Body of pancreas (tissue), 4 donors: ENCODE measurements at regions not wholly inside any gene's neighbourhood (a gene's known extent, or its start where the extent isn't known, plus 50 kb on each side); places are given as distances from the start of the nearest gene placed in this dataset.

Experiments used
- ATAC-seq: fragments of 150-250 bp; one replicate; pipeline ENCODE4 v1.9.1; 2016
- DNase-seq, 4 donors: peaks; one replicate each; pipeline ENCODE4 v3.0.0-alpha.2; 2019
- H3K27ac ChIP-seq, 4 donors: fragments of 200-600 bp; sonication (generic); 1 replicate in 3 of 4; 2 replicates in 1 of 4; pipeline versions ENCODE4 v1.5.1 to v1.6.1; 2016 to 2019; ENCODE audit warnings: mild to moderate bottlenecking in 1 of 4, mixed read lengths in 1 of 4, moderate library complexity in 1 of 4
- H3K27me3 ChIP-seq, 2 donors: fragments of 200-600 bp; sonication (generic); one replicate each; pipeline ENCODE4 v1.6.0; 2016; ENCODE audit warnings: mild to moderate bottlenecking in 1 of 2
- H3K36me3 ChIP-seq, 2 donors: fragments of 200-600 bp; sonication (generic); replicated peaks in 1 of 2; 2 replicates each; pipeline ENCODE4 v1.5.1; 2016; ENCODE audit warnings: low read depth in 2 of 2; ENCODE audit not compliant: insufficient read depth in 1 of 2
- H3K4me1 ChIP-seq: fragments of 200-600 bp; sonication (generic); one replicate; pipeline ENCODE4 v1.6.0; 2016
- H3K4me3 ChIP-seq, 2 donors: fragments of 200-600 bp; sonication (generic); 1 replicate in 1 of 2; 2 replicates in 1 of 2; pipeline ENCODE4 v1.5.1; 2016 to 2019
- H3K9me3 ChIP-seq, 3 donors: fragments of 200-600 bp; sonication (generic); 1 replicate in 2 of 3; 2 replicates in 1 of 3; pipeline ENCODE4 v1.5.1; 2016
- POLR2A ChIP-seq, 3 donors: fragments of 450-650 bp; IDR thresholded peaks; one replicate each; pipeline ENCODE4 v1.6.1; 2016; ENCODE audit warnings: antibody characterized with exemption in 3 of 3, mild to moderate bottlenecking in 2 of 3
- WGBS, 2 donors: methylation state at CpG; one replicate each; pipeline ENCODE4 v1.1.5; 2017; 5-methylcytosine and 5-hydroxymethylcytosine counted together
- intact Hi-C: fragments of 100-400 bp; cut with DNase I; formaldehyde crosslinking; loops from one replicate; pipeline ENCODE4 v1.15.1; 2023
- TF ChIP-seq, protein P1 (sequence below), 7 experiments: fragments of 450-650 bp in 4 of 7; fragments of 200-600 bp in 3 of 7; sonication (generic) in 3 of 7; IDR thresholded peaks; one replicate each; pipeline ENCODE4 v1.5.1; 2016 to 2019; ENCODE audit warnings: antibody characterized with exemption in 7 of 7

DNA sequence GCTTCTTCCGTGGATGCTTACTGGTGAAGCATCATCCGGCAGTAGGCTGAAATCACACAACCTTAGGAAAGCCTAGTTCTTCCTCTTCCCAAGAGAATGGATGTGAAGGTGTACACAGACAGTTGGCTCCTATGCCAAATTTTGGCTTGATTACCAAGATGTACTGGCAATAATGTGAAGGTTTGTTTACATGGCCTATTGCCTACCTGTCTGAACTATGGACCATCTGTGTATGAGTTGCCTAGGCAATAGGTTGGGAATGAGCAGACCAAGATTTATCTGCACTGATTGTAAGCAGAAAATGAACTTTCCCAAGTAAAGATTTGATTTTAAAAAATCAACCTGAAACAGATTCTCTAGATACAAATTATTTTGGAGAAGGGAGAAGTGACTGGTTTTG lies 325.9 kb upstream of the SORCS1 start:
- Histone ChIP-seq H3K36me3 (no peaks in the 10 kb centered on the region), H3K27ac (no peak overlapping the region), H3K9me3 (no peaks in the 10 kb centered on the region), H3K27me3 (no peaks in the 10 kb centered on the region), H3K4me1 (no peaks in the 10 kb centered on the region), H3K4me3 (no peak overlapping the region)
- WGBS, 2 donors, result 85 to 91% methylated on average over 2 of the region's 2 CpGs
- TF ChIP-seq, protein P1, sequence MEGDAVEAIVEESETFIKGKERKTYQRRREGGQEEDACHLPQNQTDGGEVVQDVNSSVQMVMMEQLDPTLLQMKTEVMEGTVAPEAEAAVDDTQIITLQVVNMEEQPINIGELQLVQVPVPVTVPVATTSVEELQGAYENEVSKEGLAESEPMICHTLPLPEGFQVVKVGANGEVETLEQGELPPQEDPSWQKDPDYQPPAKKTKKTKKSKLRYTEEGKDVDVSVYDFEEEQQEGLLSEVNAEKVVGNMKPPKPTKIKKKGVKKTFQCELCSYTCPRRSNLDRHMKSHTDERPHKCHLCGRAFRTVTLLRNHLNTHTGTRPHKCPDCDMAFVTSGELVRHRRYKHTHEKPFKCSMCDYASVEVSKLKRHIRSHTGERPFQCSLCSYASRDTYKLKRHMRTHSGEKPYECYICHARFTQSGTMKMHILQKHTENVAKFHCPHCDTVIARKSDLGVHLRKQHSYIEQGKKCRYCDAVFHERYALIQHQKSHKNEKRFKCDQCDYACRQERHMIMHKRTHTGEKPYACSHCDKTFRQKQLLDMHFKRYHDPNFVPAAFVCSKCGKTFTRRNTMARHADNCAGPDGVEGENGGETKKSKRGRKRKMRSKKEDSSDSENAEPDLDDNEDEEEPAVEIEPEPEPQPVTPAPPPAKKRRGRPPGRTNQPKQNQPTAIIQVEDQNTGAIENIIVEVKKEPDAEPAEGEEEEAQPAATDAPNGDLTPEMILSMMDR (IDR thresholded peaks at IDR 0.05), result no peak
- no peak for TF ChIP-seq POLR2A (IDR thresholded peaks at IDR 0.05)
- no peak for ATAC-seq
- DNase-seq, result no peak
- intact Hi-C loops, result no loop called here

DNA sequence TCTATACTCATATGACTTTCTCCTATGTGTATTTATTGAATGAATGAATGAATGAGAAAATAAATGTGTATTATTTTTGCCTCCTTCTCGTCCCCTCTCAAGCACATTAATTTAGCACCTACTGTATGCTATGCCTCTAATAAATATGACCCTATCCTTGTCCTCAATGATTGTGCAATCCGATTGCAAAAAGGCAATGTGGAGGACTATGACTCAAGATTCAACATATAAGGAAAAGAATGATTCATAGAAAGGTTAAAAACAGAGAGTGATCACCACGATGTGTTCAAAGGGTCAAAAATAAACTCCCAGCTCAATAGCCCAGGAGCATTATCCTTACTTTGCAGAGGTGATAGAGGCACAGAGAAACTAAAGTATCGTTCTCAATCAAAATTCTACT lies 322.8 kb upstream of the SORCS1 start:
- H3K36me3 ChIP-seq, result no peaks in the 10 kb centered on the region
- ATAC-seq (no peak), DNase-seq (no peak)
- H3K27me3 ChIP-seq, result no peaks in the 10 kb centered on the region
- no peak overlapping the region for H3K4me3 ChIP-seq
- H3K4me1 ChIP-seq, result no peaks in the 10 kb centered on the region
- no peak for TF ChIP-seq POLR2A (IDR thresholded peaks at IDR 0.05)
- TF ChIP-seq, protein P1 (IDR thresholded peaks at IDR 0.05), result no peak
- no peak overlapping the region for H3K27ac ChIP-seq
- WGBS, 2 donors, result 59 to 64% methylated on average over 4 of the region's 4 CpGs
- intact Hi-C loops, result no loop called here
- H3K9me3 ChIP-seq, result no peaks in the 10 kb centered on the region

DNA sequence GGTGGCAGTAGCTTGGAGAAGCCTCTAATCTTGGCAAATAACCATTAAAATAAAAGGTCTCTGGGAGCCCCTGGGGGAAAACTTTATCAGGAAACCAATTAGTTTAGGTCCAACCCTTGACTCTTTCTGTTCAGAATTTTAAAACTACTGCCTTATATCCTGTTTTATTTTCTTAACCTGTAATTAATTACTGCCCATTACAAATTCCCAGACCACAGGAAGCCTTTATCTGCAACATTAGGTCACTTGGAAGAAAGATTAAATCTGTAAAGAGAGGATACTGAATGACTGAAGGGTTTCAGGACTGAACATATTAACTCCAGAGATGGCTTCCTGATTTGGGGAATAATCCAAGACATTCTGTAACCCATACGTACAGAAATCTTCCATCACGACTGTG lies 320.5 kb upstream of the SORCS1 start:
- Histone ChIP-seq H3K36me3 (no peaks in the 10 kb centered on the region), H3K4me1 (no peaks in the 10 kb centered on the region), H3K27me3 (no peaks in the 10 kb centered on the region), H3K9me3 (no peaks in the 10 kb centered on the region), H3K27ac (no peak overlapping the region), H3K4me3 (no peak overlapping the region)
- TF ChIP-seq, protein P1 (IDR thresholded peaks at IDR 0.05), result no peak
- no peak for TF ChIP-seq POLR2A (IDR thresholded peaks at IDR 0.05)
- WGBS, 2 donors, result 47 to 64% methylated on average over 2 of the region's 2 CpGs
- intact Hi-C loops, result no loop called here
- ATAC-seq, result no peak
- DNase-seq, result no peak

GRCh38 chr10:107481881-107482280 lies 317.4 kb upstream of the SORCS1 start:
- ATAC-seq (no peak), DNase-seq (no peak)
- TF ChIP-seq, protein P1 (IDR thresholded peaks at IDR 0.05), result no peak
- TF ChIP-seq POLR2A (IDR thresholded peaks at IDR 0.05), result no peak
- Histone ChIP-seq H3K9me3 (no peaks in the 10 kb centered on the region), H3K4me3 (no peak overlapping the region), H3K27ac (no peak overlapping the region), H3K36me3 (no peaks in the 10 kb centered on the region), H3K27me3 (no peaks in the 10 kb centered on the region), H3K4me1 (no peaks in the 10 kb centered on the region)
- 56 to 66% methylated on average over 7 of the region's 7 CpGs for WGBS, 2 donors
- intact Hi-C loops, result no loop called here

- intact Hi-C loops, result no loop called here
- no peak overlapping the region for H3K27ac ChIP-seq
- no peaks in the 10 kb centered on the region for H3K9me3 ChIP-seq
- ATAC-seq (no peak), DNase-seq (no peak)
- no peaks in the 10 kb centered on the region for H3K36me3 ChIP-seq
- no peaks in the 10 kb centered on the region for H3K4me1 ChIP-seq
- no peak overlapping the region for H3K4me3 ChIP-seq
- WGBS, 2 donors, result 59 to 63% methylated on average over 6 of the region's 6 CpGs
- TF ChIP-seq POLR2A (IDR thresholded peaks at IDR 0.05), result no peak
- TF ChIP-seq, protein P1 (IDR thresholded peaks at IDR 0.05), result no peak
- no peaks in the 10 kb centered on the region for H3K27me3 ChIP-seq
These were observed 316.7 kb upstream of the SORCS1 start for GRCh38 chr10:107481224-107481623.
